ENCODE measurements at regions not wholly inside any gene's neighbourhood (a gene's known extent, or its start where the extent isn't known, plus 50 kb on each side); places are given as distances from the start of the nearest gene placed in this dataset.

- no peak for DNase-seq (ENCODE audit: low spot score)
Observed at GRCh38 chr6:157772820-157773219, 50.2 kb upstream of the SNX9 start.
